GM06990 (cell line): ENCODE measurements at regions not wholly inside any gene's neighbourhood (a gene's known extent, or its start where the extent isn't known, plus 50 kb on each side); places are given as distances from the start of the nearest gene placed in this dataset.

Experiments
- DNase-seq: peaks from one replicate; pipeline ENCODE4 v3.0.0-alpha.2; 2011; ENCODE audit not compliant: insufficient read length; ENCODE audit errors: extremely low read depth
- H3K27me3 ChIP-seq: replicated peaks from 2 replicates; pipeline ENCODE4 v1.6.0; 2011; ENCODE audit warnings: low read length; ENCODE audit not compliant: control insufficient read depth, insufficient read depth
- H3K36me3 ChIP-seq: 2 replicates; pipeline ENCODE4 v1.5.1; 2011; ENCODE audit warnings: low read length; ENCODE audit not compliant: control insufficient read depth, insufficient read depth
- H3K4me3 ChIP-seq: replicated peaks from 2 replicates; pipeline ENCODE4 v1.5.1; 2011; ENCODE audit warnings: low read depth, mild to moderate bottlenecking, control low read depth, low read length
- TF ChIP-seq, protein P1 (sequence below): IDR thresholded peaks from 2 replicates; pipeline ENCODE4 v1.5.1; 2011; ENCODE audit warnings: low read length, control low read depth, mild to moderate bottlenecking, inconsistent platforms; ENCODE audit not compliant: insufficient read depth, poor library complexity, severe bottlenecking

DNA sequence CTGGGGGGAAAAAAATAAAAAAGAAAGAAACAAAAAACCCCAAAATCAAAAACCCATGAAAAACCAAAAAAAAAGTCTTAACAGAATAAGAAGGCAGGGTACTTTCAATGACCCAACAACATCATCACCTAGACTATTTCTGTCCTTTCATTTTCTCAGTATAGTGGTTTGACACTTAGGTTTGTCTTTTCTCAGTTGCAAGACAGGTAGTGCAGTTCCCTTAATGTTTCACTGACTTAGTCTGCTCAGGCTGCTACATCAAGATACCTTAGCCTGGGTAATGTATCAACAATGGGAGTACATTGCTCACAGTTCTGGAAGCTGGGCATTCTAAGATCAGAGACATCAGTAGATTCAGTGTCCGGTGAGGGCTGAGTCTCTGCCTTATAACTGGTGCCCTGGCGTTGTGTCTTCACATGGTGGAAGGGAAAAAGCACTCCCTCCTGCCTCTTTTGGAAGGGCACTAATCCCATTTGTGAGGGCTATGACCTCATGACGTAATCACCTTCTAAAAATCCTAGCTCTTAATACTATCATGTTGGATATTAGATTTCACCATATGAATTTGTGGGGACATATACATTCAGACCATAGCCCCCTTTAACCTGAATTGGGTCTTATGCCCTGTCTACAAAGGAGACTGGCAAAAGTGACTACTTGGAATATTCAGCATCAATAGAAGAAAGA is 362.3 kb upstream of the RBFOX1 start:
- TF ChIP-seq, protein P1, sequence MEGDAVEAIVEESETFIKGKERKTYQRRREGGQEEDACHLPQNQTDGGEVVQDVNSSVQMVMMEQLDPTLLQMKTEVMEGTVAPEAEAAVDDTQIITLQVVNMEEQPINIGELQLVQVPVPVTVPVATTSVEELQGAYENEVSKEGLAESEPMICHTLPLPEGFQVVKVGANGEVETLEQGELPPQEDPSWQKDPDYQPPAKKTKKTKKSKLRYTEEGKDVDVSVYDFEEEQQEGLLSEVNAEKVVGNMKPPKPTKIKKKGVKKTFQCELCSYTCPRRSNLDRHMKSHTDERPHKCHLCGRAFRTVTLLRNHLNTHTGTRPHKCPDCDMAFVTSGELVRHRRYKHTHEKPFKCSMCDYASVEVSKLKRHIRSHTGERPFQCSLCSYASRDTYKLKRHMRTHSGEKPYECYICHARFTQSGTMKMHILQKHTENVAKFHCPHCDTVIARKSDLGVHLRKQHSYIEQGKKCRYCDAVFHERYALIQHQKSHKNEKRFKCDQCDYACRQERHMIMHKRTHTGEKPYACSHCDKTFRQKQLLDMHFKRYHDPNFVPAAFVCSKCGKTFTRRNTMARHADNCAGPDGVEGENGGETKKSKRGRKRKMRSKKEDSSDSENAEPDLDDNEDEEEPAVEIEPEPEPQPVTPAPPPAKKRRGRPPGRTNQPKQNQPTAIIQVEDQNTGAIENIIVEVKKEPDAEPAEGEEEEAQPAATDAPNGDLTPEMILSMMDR = no peak
- H3K27me3 ChIP-seq = no peaks in the 10 kb centered on the region
- H3K36me3 ChIP-seq = no peaks in the 10 kb centered on the region
- no peak overlapping the region for H3K4me3 ChIP-seq
- DNase-seq = no peak

DNA sequence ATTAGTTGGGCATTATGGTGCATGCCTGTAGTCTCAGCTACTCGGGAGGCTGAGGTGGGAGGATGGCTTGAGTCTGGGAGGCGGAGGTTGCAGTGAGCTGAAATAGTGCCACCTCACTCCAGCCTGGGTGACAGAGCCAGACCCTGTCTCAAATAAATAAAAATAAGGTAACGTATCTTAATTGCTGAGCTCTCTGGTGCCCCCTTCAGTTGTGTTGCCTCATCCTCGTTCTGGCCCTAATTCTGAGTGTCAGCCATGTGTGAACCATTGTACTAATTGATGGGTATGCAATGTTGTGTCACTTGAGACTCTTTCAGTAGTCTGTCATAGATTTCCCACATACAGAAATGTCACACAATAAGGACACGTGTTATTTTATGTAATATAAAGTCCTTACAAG is 363.1 kb upstream of the RBFOX1 start:
- no peaks in the 10 kb centered on the region for H3K36me3 ChIP-seq
- DNase-seq = no peak
- H3K4me3 ChIP-seq = no peak overlapping the region
- TF ChIP-seq, protein P1 = no peak
- no peaks in the 10 kb centered on the region for H3K27me3 ChIP-seq

DNA sequence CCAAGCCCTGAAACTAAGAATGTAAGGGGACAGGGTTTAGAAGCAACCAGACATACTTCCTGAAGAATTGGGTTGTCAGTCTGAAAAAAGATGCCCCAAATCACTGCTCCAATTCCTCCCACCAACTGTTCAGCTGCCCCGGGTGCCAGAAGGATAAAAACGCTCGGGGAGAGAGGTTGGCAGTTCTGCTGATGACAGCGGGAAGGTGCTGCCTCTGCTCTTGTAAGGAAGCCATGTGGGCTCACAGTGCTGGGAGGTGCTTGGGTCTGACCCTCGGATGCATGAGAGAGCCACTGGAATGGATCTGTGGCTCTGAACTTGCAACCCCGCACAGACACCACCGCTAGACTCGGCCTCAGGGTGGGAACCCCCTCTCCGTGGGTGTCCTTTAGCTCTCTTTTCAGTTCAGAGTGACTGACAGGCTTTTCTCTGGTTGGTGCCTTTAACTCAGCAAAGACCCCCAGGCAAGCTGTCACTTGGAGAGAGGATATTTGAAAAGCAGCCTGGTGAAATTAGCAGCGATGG is 364.8 kb upstream of the RBFOX1 start:
- no peak for DNase-seq
- no peaks in the 10 kb centered on the region for H3K27me3 ChIP-seq
- TF ChIP-seq, protein P1 = no peak
- no peaks in the 10 kb centered on the region for H3K36me3 ChIP-seq
- H3K4me3 ChIP-seq = no peak overlapping the region

- Histone ChIP-seq H3K27me3 (no peaks in the 10 kb centered on the region), H3K36me3 (no peaks in the 10 kb centered on the region), H3K4me3 (no peak overlapping the region)
- TF ChIP-seq, protein P1 = no peak
- no peak for DNase-seq
Measured at GRCh38 chr16:6966925-6967324, 365.7 kb upstream of the RBFOX1 start.

GRCh38 chr16:6964679-6965078 is 368.0 kb upstream of the RBFOX1 start:
- TF ChIP-seq, protein P1 = no peak
- H3K4me3 ChIP-seq = no peak overlapping the region
- H3K27me3 ChIP-seq = no peaks in the 10 kb centered on the region
- H3K36me3 ChIP-seq = no peaks in the 10 kb centered on the region
- no peak for DNase-seq
